Sigmoid colon (tissue), 6 donors: ENCODE measurements at regions not wholly inside any gene's neighbourhood (a gene's known extent, or its start where the extent isn't known, plus 50 kb on each side); places are given as distances from the start of the nearest gene placed in this dataset.

Source experiments
- DNase-seq: peaks from one replicate; pipeline ENCODE4 v3.0.0-alpha.2; 2019
- H3K27ac ChIP-seq, 4 donors: fragments of 200-600 bp; sonication (generic); one replicate each; pipeline ENCODE4 v1.5.1; 2016 to 2019; ENCODE audit warnings: mild to moderate bottlenecking in 1 of 4
- H3K27me3 ChIP-seq, 3 donors: fragments of 200-600 bp; sonication (generic); one replicate each; pipeline ENCODE4 v1.5.1; 2019; ENCODE audit warnings: mild to moderate bottlenecking in 1 of 3
- H3K36me3 ChIP-seq, 4 donors: fragments of 200-600 bp; sonication (generic); one replicate each; pipeline ENCODE4 v1.5.1; 2016 to 2019
- H3K4me1 ChIP-seq, 4 donors: fragments of 200-600 bp; sonication (generic); one replicate each; pipeline ENCODE4 v1.5.1; 2017 to 2019
- H3K4me3 ChIP-seq, 4 donors: fragments of 200-600 bp; sonication (generic); one replicate each; pipeline ENCODE4 v1.5.1; 2017 to 2019; ENCODE audit warnings: mild to moderate bottlenecking in 2 of 4, moderate library complexity in 1 of 4
- H3K9me3 ChIP-seq, 4 donors: fragments of 200-600 bp in 3 of 4; sonication (generic) in 3 of 4; one replicate each; pipeline versions ENCODE4 v1.5.1 to v1.6.1; 2013 to 2019
- EP300 ChIP-seq, 4 donors: sonication (generic); formaldehyde crosslinking; IDR thresholded peaks; one replicate each; pipeline ENCODE4 v1.6.1; 2017; ENCODE audit warnings: antibody characterized with exemption in 4 of 4
- POLR2A ChIP-seq, 2 donors: fragments of 450-650 bp; IDR thresholded peaks; one replicate each; pipeline ENCODE4 v1.6.1; 2016; ENCODE audit warnings: antibody characterized with exemption in 2 of 2, mild to moderate bottlenecking in 2 of 2, moderate library complexity in 2 of 2
- POLR2AphosphoS5 ChIP-seq, 4 donors: sonication (generic); formaldehyde crosslinking; IDR thresholded peaks; one replicate each; pipeline ENCODE4 v1.6.1; 2017; ENCODE audit warnings: antibody characterized with exemption in 4 of 4
- WGBS, 2 donors: extraction: QIAGEN DNeasy Blood & Tissue Kit; methylation state at CpG; one replicate each; pipeline ENCODE4 v1.1.7; 2013; 5-methylcytosine and 5-hydroxymethylcytosine counted together
- intact Hi-C: fragments of 100-400 bp; cut with DNase I; formaldehyde crosslinking; loops from one replicate; pipeline ENCODE4 v1.15.1; 2023
- TF ChIP-seq, protein P1 (sequence below), 4 experiments: fragments of 450-650 bp in 3 of 4; fragments of 200-600 bp in 1 of 4; IDR thresholded peaks; one replicate each; pipeline ENCODE4 v1.5.1; 2016 to 2019; ENCODE audit warnings: antibody characterized with exemption in 4 of 4, mild to moderate bottlenecking in 3 of 4, moderate library complexity in 2 of 4
- donor health status: healthy with polysubstance abuse.
- donor health status: healthy.

DNA sequence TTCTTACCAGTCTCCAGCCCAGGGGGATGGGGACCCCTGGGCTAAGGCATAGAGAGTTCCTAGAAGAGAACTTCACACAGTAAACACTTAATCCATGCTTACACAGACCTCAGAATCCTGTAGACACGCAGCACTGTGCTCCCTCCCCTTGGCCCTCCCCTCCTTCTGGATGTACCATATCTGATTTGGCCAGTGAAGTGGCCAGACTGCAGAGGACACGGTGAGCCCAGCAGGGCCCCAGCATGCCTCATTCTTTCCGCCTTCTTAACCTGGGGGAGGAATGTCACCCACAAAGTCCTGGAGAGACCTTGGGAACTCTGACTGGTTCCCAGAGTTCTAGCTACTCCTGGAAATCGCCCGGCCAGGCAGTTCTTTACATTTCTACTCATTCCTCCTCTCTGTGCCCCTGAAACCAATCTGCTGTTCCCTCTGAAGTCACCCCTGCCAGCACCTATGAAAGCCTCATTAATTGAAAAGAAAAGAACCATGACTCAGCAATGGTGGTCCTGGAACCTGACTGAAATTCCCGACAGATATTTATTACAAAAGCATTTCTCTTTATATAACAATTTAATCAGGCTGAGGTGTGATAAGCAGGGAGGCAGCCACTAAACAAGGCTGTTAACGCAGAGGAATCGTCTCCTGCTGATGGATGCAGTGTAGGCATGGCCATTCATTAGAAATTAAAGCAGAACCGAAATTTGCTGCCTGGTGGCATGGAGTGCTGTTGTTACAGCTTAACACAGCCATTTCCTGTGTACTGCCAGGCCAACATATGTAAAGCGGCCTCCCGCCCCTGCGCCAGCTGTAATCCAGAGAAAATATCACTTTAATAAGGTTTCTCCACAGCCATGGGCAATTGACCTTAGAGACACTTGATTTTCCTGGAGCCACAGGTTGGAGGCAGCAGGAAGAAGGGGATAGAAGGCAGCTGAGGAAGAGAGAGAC lies 74.6 kb upstream of the KCND3 start:
- H3K36me3 ChIP-seq, result no peaks in the 10 kb centered on the region
- intact Hi-C loops, result no loop called here
- no peaks in the 10 kb centered on the region for H3K9me3 ChIP-seq
- H3K4me3 ChIP-seq, result no peak overlapping the region
- DNase-seq, result no peak
- no peaks in the 10 kb centered on the region for H3K4me1 ChIP-seq
- TF ChIP-seq, protein P1, sequence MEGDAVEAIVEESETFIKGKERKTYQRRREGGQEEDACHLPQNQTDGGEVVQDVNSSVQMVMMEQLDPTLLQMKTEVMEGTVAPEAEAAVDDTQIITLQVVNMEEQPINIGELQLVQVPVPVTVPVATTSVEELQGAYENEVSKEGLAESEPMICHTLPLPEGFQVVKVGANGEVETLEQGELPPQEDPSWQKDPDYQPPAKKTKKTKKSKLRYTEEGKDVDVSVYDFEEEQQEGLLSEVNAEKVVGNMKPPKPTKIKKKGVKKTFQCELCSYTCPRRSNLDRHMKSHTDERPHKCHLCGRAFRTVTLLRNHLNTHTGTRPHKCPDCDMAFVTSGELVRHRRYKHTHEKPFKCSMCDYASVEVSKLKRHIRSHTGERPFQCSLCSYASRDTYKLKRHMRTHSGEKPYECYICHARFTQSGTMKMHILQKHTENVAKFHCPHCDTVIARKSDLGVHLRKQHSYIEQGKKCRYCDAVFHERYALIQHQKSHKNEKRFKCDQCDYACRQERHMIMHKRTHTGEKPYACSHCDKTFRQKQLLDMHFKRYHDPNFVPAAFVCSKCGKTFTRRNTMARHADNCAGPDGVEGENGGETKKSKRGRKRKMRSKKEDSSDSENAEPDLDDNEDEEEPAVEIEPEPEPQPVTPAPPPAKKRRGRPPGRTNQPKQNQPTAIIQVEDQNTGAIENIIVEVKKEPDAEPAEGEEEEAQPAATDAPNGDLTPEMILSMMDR (IDR thresholded peaks at IDR 0.05), result no peak
- TF ChIP-seq EP300 (IDR thresholded peaks at IDR 0.05) (no peak), POLR2AphosphoS5 (IDR thresholded peaks at IDR 0.05) (no peak), POLR2A (IDR thresholded peaks at IDR 0.05) (no peak)
- no peaks in the 10 kb centered on the region for H3K27me3 ChIP-seq
- H3K27ac ChIP-seq, result no peak overlapping the region
- WGBS, 2 donors, result 73 to 80% methylated on average over 12 of the region's 12 CpGs

DNA sequence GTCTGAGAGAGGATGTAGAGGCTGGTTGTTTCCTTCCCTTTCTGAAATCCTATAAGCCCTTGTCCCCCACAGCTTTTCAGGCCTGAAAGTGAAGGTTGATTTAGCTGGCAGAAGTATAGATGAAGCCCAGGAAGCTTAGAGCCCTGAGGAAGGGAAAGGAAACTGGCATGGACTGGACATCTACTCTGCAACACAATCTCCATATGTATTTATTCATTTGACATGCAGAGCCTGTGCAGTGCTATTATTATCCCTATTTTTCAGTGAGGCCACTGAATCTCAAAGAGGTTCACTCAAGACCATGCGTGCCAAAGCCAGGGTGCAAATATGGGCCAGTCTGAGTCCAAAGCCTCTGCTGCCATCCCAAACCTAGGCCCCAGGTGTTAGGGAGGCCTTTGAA lies 78.5 kb upstream of the KCND3 start:
- Histone ChIP-seq H3K4me3 (no peak overlapping the region), H3K27me3 (no peaks in the 10 kb centered on the region), H3K4me1 (no peaks in the 10 kb centered on the region), H3K9me3 (no peaks in the 10 kb centered on the region), H3K27ac (no peak overlapping the region), H3K36me3 (no peaks in the 10 kb centered on the region)
- no peak for DNase-seq
- TF ChIP-seq, protein P1 (IDR thresholded peaks at IDR 0.05), result no peak
- no peak for TF ChIP-seq EP300 (IDR thresholded peaks at IDR 0.05)
- no peak for TF ChIP-seq POLR2A (IDR thresholded peaks at IDR 0.05)
- no peak for TF ChIP-seq POLR2AphosphoS5 (IDR thresholded peaks at IDR 0.05)
- intact Hi-C loops, result no loop called here
- WGBS, 2 donors, result 95 to 100% methylated on average over 1 of the region's 1 CpG

DNA sequence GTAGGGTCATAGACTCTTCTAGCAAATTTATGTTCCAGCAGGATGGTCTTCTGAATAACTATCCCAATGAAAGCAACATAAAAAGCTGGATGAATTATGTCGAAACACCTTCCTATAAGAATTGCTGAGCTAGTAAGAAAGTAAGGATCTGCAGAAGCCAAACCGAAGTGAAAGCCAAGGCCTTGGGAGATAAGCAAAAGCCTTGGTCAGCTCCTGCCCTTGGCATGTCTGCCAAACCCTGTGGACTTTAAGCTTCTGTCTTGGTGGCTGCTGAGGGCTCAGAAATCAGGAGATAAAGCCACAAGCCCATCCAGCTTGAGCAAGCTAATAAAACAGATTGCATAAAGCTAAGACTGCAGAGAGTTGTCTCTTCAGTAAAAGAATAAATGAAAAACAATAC lies 81.2 kb upstream of the KCND3 start:
- WGBS, 2 donors, result 85 to 86% methylated on average over 2 of the region's 2 CpGs
- TF ChIP-seq POLR2AphosphoS5 (IDR thresholded peaks at IDR 0.05) (no peak), EP300 (IDR thresholded peaks at IDR 0.05) (no peak), POLR2A (IDR thresholded peaks at IDR 0.05) (no peak)
- TF ChIP-seq, protein P1 (IDR thresholded peaks at IDR 0.05), result no peak
- no peaks in the 10 kb centered on the region for H3K27me3 ChIP-seq
- intact Hi-C loops, result no loop called here
- no peaks in the 10 kb centered on the region for H3K36me3 ChIP-seq
- no peak for DNase-seq
- H3K4me3 ChIP-seq, result no peak overlapping the region
- H3K9me3 ChIP-seq, result peaks cover 0 to 2% (median 0%) of the 10 kb centered on the region in 4 donors
- H3K4me1 ChIP-seq, result no peaks in the 10 kb centered on the region
- no peak overlapping the region for H3K27ac ChIP-seq

DNA sequence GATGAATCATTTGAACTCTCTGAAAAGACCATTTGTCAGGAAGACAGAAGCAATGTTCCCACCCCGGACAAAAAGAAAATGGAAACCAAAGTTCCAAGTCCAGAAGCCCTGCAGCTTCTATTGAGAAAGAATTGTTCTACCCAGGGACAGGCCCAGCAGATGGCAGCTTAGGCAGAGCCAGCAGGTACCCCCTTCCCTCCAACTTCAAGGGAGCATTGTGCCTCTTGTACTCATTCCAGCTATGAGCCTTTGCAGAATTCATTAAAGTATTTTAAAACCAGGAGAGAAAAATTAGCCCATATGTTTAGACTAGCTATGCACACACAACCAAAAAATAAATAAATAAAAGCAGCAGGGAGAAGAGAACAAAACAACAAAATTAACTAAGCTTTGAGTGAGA lies 85.2 kb upstream of the KCND3 start:
- TF ChIP-seq POLR2AphosphoS5 (IDR thresholded peaks at IDR 0.05) (no peak), EP300 (IDR thresholded peaks at IDR 0.05) (no peak), POLR2A (IDR thresholded peaks at IDR 0.05) (no peak)
- TF ChIP-seq, protein P1 (IDR thresholded peaks at IDR 0.05), result no peak
- H3K9me3 ChIP-seq, result peaks cover 0 to 2% (median 0%) of the 10 kb centered on the region in 4 donors
- H3K27me3 ChIP-seq, result no peaks in the 10 kb centered on the region
- 78 to 80% methylated on average over 1 of the region's 1 CpG for WGBS, 2 donors
- no peaks in the 10 kb centered on the region for H3K36me3 ChIP-seq
- H3K27ac ChIP-seq, result no peak overlapping the region
- intact Hi-C loops, result no loop called here
- DNase-seq, result no peak
- H3K4me1 ChIP-seq, result no peaks in the 10 kb centered on the region
- H3K4me3 ChIP-seq, result no peak overlapping the region
